Esophagus muscularis mucosa (tissue), 3 donors: ENCODE measurements at regions not wholly inside any gene's neighbourhood (a gene's known extent, or its start where the extent isn't known, plus 50 kb on each side); places are given as distances from the start of the nearest gene placed in this dataset.

Source experiments
- POLR2A ChIP-seq: fragments of 450-650 bp; IDR thresholded peaks from one replicate; pipeline ENCODE4 v1.6.1; 2017; ENCODE audit warnings: antibody characterized with exemption, moderate library complexity, mild to moderate bottlenecking, low read depth
- POLR2AphosphoS5 ChIP-seq, 2 donors: sonication (generic); formaldehyde crosslinking; IDR thresholded peaks; one replicate each; pipeline ENCODE4 v1.6.1; 2017; ENCODE audit warnings: antibody characterized with exemption in 2 of 2
- TF ChIP-seq, protein P1 (sequence below), 3 experiments: fragments of 200-600 bp in 2 of 3; fragments of 450-650 bp in 1 of 3; sonication (generic) in 2 of 3; IDR thresholded peaks; one replicate each; pipeline ENCODE4 v1.5.1; 2017 to 2019; ENCODE audit warnings: antibody characterized with exemption in 3 of 3, mild to moderate bottlenecking in 2 of 3, moderate library complexity in 1 of 3

DNA sequence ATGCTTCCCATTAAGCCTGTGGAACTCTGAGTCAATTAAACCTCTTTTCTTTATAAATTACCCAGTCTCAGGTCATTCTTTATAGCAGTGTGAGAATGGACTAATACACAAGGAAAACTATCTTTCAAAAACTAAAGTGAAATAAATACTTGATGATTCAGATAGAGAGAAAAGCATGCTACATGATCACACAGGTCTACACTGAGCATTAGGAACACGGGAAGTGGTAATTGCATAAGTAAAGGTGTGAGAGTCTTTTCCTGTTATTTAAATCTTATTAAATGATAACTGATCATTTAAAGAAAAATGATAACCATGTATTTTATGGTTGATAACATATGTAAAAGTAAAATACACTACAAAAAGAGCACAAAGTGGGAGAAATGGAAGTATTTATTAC lies 812.0 kb upstream of the RAB6C start:
- TF ChIP-seq, protein P1, sequence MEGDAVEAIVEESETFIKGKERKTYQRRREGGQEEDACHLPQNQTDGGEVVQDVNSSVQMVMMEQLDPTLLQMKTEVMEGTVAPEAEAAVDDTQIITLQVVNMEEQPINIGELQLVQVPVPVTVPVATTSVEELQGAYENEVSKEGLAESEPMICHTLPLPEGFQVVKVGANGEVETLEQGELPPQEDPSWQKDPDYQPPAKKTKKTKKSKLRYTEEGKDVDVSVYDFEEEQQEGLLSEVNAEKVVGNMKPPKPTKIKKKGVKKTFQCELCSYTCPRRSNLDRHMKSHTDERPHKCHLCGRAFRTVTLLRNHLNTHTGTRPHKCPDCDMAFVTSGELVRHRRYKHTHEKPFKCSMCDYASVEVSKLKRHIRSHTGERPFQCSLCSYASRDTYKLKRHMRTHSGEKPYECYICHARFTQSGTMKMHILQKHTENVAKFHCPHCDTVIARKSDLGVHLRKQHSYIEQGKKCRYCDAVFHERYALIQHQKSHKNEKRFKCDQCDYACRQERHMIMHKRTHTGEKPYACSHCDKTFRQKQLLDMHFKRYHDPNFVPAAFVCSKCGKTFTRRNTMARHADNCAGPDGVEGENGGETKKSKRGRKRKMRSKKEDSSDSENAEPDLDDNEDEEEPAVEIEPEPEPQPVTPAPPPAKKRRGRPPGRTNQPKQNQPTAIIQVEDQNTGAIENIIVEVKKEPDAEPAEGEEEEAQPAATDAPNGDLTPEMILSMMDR (IDR thresholded peaks at IDR 0.05) = no peak
- TF ChIP-seq POLR2AphosphoS5 (IDR thresholded peaks at IDR 0.05) (no peak), POLR2A (no peak)
